GM12878 (cell line): ENCODE measurements at regions not wholly inside any gene's neighbourhood (a gene's known extent, or its start where the extent isn't known, plus 50 kb on each side); places are given as distances from the start of the nearest gene placed in this dataset.

Source experiments
- ATAC-seq: fragments of 200-7000 bp; cut with Tn5 transposase; 3 replicates; pipeline ENCODE4 v1.9.1; 2020; ENCODE audit warnings: mild to moderate bottlenecking, moderate library complexity
- BruUV-seq: library from RNA; stranded (reverse); fragments of 400-500 nt; replicated peaks from 2 replicates; lab custom pipeline; 2021; lab: Mats Ljungman, UMichigan
- CTCF ChIA-PET: fragments of 300-600 bp; sonication (Branson Sonifier 250); formaldehyde crosslinking; extraction: SDS; loops from one replicate; lab custom pipeline; 2021; ENCODE audit warnings: inconsistent platforms; lab: Yijun Ruan, JAX
- POLR2A ChIA-PET: fragments of 350-600 bp; formaldehyde crosslinking; extraction: SDS; loops from one replicate; lab custom pipeline; 2021; ENCODE audit warnings: inconsistent platforms; lab: Charles Lee
- RAD21 ChIA-PET: fragments of 300-600 bp; sonication (Branson Sonifier 250); formaldehyde crosslinking; loops from one replicate; lab custom pipeline; 2023; ENCODE audit warnings: antibody characterized with exemption; ENCODE audit not compliant: unreplicated experiment; lab: Charles Lee
- SMC1A ChIA-PET: fragments of 300-600 bp; sonication (Branson Sonifier 250); formaldehyde crosslinking; loops from one replicate; lab custom pipeline; 2023; ENCODE audit not compliant: unreplicated experiment, uncharacterized antibody; lab: Charles Lee
- DNase-seq: peaks from one replicate; pipeline ENCODE4 v3.0.0-alpha.2; 2011; ENCODE audit warnings: low read depth, low spot score
- FAIRE-seq: peaks from 3 replicates; lab custom pipeline; 2011; peaks lifted over from hg19 to GRCh38; lab: Jason Lieb, UNC
- H2AFZ ChIP-seq: 2 replicates; pipeline ENCODE4 v1.6.0; 2011; ENCODE audit warnings: low read depth, low read length, control low read depth; ENCODE audit not compliant: control insufficient read depth
- H3K27ac ChIP-seq: 2 replicates; pipeline ENCODE4 v1.5.1; 2011; ENCODE audit warnings: control low read depth; ENCODE audit not compliant: control insufficient read depth, insufficient read depth
- H3K27me3 ChIP-seq, 2 experiments: replicated peaks in 1 of 2; 2 replicates each; pipeline versions ENCODE4 v1.6.0 to v1.6.1; 2011; ENCODE audit warnings: low read length in 1 of 2; ENCODE audit not compliant: control insufficient read depth in 2 of 2, insufficient read depth in 2 of 2
- H3K36me3 ChIP-seq, 2 experiments: 2 replicates each; pipeline ENCODE4 v1.5.1; 2011; ENCODE audit warnings: low read length in 1 of 2; ENCODE audit not compliant: control insufficient read depth in 2 of 2, insufficient read depth in 2 of 2
- H3K4me1 ChIP-seq: 2 replicates; pipeline ENCODE4 v1.6.1; 2011; ENCODE audit warnings: mild to moderate bottlenecking, low read length, moderate library complexity, mixed read lengths; ENCODE audit not compliant: control insufficient read depth, insufficient read depth
- H3K4me2 ChIP-seq: 2 replicates; pipeline ENCODE4 v1.6.0; 2011; ENCODE audit warnings: control low read depth; ENCODE audit not compliant: control insufficient read depth, insufficient read depth
- H3K4me3 ChIP-seq: fragments of 200-600 bp; sonication (generic); 2 replicates; pipeline ENCODE4 v1.5.1; 2016
- H3K79me2 ChIP-seq: 2 replicates; pipeline ENCODE4 v1.6.0; 2011; ENCODE audit warnings: low read length; ENCODE audit not compliant: control insufficient read depth, insufficient read depth
- H3K9ac ChIP-seq: 2 replicates; pipeline ENCODE4 v1.8.0; 2011; ENCODE audit warnings: low read length, control low read depth, mixed read lengths; ENCODE audit not compliant: control insufficient read depth, insufficient read depth
- H3K9me3 ChIP-seq: replicated peaks from 3 replicates; pipeline ENCODE4 v1.5.1; 2011; ENCODE audit warnings: mild to moderate bottlenecking, low read length; ENCODE audit not compliant: control insufficient read depth, insufficient read depth
- H4K20me1 ChIP-seq: 2 replicates; pipeline ENCODE4 v1.6.0; 2011; ENCODE audit not compliant: control insufficient read depth, insufficient read depth
- FOS ChIP-seq: IDR thresholded peaks from 3 replicates; pipeline ENCODE4 v1.6.1; 2011; ENCODE audit warnings: borderline replicate concordance; ENCODE audit not compliant: insufficient read length; ENCODE audit errors: extremely low read depth
- HCFC1 ChIP-seq: fragments of 150-350 bp; IDR thresholded peaks from 2 replicates; pipeline ENCODE4 v1.6.1; 2014; ENCODE audit warnings: low read length
- HDGF ChIP-seq: fragments of 450-650 bp; IDR thresholded peaks from 2 replicates; pipeline ENCODE4 v1.6.1; 2016; ENCODE audit warnings: antibody characterized with exemption
- JUNB ChIP-seq: IDR thresholded peaks from 2 replicates; pipeline ENCODE4 v1.6.1; 2016; ENCODE audit warnings: antibody characterized with exemption, mild to moderate bottlenecking
- NR2C2 ChIP-seq: IDR thresholded peaks from 2 replicates; pipeline ENCODE4 v1.6.1; 2011; ENCODE audit warnings: borderline replicate concordance, low read depth; ENCODE audit not compliant: control insufficient read depth, insufficient read length
- POLR2AphosphoS2 ChIP-seq: IDR thresholded peaks from 2 replicates; pipeline ENCODE4 v1.6.1; 2011; ENCODE audit warnings: low read depth, mild to moderate bottlenecking, low read length, improper control_type of control experiment, moderate library complexity
- SUPT20H ChIP-seq: IDR thresholded peaks from 2 replicates; pipeline ENCODE4 v1.6.1; 2011; ENCODE audit warnings: low read depth, mild to moderate bottlenecking, low read length, moderate library complexity, borderline replicate concordance; ENCODE audit not compliant: control insufficient read depth
- TBL1XR1 ChIP-seq: IDR thresholded peaks from 2 replicates; pipeline ENCODE4 v1.6.1; 2012; ENCODE audit warnings: low read depth, low read length, improper control_type of control experiment
- ZNF217 ChIP-seq: fragments of 450-650 bp; IDR thresholded peaks from 2 replicates; pipeline ENCODE4 v1.6.1; 2017; ENCODE audit warnings: antibody characterized with exemption, mild to moderate bottlenecking
- ZNF384 ChIP-seq: IDR thresholded peaks from 2 replicates; pipeline ENCODE4 v1.6.1; 2012; ENCODE audit warnings: low read depth, mild to moderate bottlenecking, low read length, improper control_type of control experiment, borderline replicate concordance
- WGBS: methylation state at CpG from one replicate; pipeline ENCODE4 v1.1.6; 2016; ENCODE audit warnings: low lambda C conversion rate; ENCODE audit not compliant: insufficient replicate concordance, insufficient coverage; ENCODE audit errors: missing lambda C conversion rate; 5-methylcytosine and 5-hydroxymethylcytosine counted together
- in situ Hi-C: fragments of 300-500 bp; cut with MboI; formaldehyde crosslinking; loops from 9 replicates; pipeline ENCODE4 v1.14.3; 2018; ENCODE audit warnings: mixed read lengths
- intact Hi-C: fragments of 100-400 bp; cut with micrococcal nuclease; formaldehyde crosslinking; loops from one replicate; pipeline ENCODE4 v1.14.2; 2022; ENCODE audit not compliant: unreplicated experiment

- Histone ChIP-seq H2AFZ (no peak overlapping the region), H3K36me3 (no peaks in the 10 kb centered on the region), H4K20me1 (no peaks in the 10 kb centered on the region), H3K9me3 (no peaks in the 10 kb centered on the region), H3K4me3 (no peak overlapping the region), H3K4me1 (no peaks in the 10 kb centered on the region), H3K4me2 (no peak overlapping the region), H3K27me3 (no peaks in the 10 kb centered on the region), H3K9ac (no peak overlapping the region), H3K27ac (no peak overlapping the region), H3K79me2 (no peaks in the 10 kb centered on the region)
- ATAC-seq (no peak), DNase-seq (no peak), FAIRE-seq (no peak)
- in situ Hi-C loops = no loop called here
- RAD21 ChIA-PET = interaction anchor here (0.6 to 1.2 kb wide), 5 partner anchors 30 to 785 kb away, joined by 3 to 4 read pairs (median 3); no protein-coding TSS in a partner anchor
- CTCF ChIA-PET = no interaction called here
- WGBS = 29% methylated on average over 5 of the region's 5 CpGs
- intact Hi-C loops = no loop called here
- POLR2A ChIA-PET = interaction anchor here (0.5 to 0.9 kb wide), 3 partner anchors 32 to 300 kb away, joined by 3 read pairs; no protein-coding TSS in a partner anchor
- BruUV-seq = no TSS peak
- SMC1A ChIA-PET = interaction anchor here (0.6 to 1.4 kb wide), 3 partner anchors 17 to 377 kb away, joined by 3 to 5 read pairs (median 4); no protein-coding TSS in a partner anchor
- no peak for TF ChIP-seq FOS
- TF ChIP-seq POLR2AphosphoS2 = no peak
- TF ChIP-seq HDGF = no peak
- no peak for TF ChIP-seq NR2C2
- no peak for TF ChIP-seq HCFC1
- TF ChIP-seq ZNF217 = no peak
- no peak for TF ChIP-seq JUNB
- TF ChIP-seq TBL1XR1 = no peak
- no peak for TF ChIP-seq ZNF384
- TF ChIP-seq SUPT20H = no peak
- TF ChIP-seq, all 136 proteins: peak for 0
Measured at GRCh38 chr3:89787485-89787884, 680.1 kb downstream of the EPHA3 start.
